OCI-M2 (cell line): ENCODE measurements at regions not wholly inside any gene's neighbourhood (a gene's known extent, or its start where the extent isn't known, plus 50 kb on each side); places are given as distances from the start of the nearest gene placed in this dataset.

Source experiments
- DNase-seq: peaks from one replicate; lab custom pipeline; 2025; ENCODE audit not compliant: unreplicated experiment; lab: John Stamatoyannopoulos, UW

GRCh38 chr11:26142891-26143290 lies 189.0 kb upstream of the ANO3 start:
- DNase-seq: no peak

DNA sequence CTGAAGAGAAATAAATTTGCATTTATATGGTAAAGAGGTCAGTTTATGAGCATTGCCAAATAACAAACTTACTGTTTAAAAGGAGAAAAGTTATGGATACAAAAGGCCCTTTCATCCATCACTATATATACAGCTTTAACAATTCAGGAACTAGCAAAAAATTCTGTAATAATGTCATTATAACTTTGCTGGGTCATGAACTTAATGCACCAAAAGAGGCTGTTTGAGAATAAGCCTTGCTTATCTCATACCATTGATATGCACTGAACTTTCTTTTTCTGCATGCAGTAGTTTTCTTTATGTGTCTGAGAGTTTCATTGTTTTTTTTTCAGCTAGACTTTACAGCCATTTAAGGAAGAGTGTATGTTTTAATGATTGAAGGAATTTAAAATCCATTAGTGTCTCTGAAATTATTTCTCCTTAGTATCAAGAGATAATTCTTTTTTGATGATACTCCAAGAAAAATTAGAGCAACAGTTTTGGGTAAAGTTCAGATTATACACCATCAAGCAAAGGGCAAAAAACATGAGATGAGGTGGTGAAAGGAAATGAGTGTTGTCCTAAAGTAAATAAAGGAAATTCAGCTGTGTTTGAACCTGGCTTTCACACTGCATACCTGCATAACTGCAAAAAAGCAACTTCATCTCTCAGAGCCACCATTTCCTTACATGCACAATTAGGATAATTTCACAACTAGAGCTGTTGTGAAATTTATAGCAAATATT lies 188.2 kb upstream of the ANO3 start:
- DNase-seq: no peak

- DNase-seq: no peak
Observed at GRCh38 chr11:26144291-26144690, 187.6 kb upstream of the ANO3 start.

- no peak for DNase-seq
Observed at GRCh38 chr11:26144911-26145310, 187.0 kb upstream of the ANO3 start.

DNA sequence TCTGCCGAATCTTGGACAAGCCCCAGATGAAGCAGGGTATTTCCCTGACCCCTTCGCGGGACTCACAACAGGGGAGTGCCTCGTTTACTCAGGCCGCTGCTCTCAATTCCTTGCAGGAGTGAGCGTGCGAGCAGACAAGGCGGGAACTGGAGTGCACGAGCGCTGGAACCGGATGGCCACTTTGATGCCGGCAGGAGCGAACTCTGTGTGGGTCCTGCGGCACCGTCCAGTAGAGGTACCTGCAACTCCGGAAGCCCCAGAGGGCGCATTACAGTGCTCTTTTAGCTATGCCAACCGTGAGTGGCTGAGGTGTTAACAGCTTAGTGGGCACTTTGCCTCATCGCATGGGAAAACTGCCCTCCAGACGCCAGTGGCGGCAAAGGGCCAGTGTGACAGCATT lies 182.3 kb upstream of the ANO3 start:
- DNase-seq: no peak

GRCh38 chr11:26150031-26150430 lies 181.9 kb upstream of the ANO3 start:
- no peak for DNase-seq

GRCh38 chr11:26158251-26158650 lies 173.7 kb upstream of the ANO3 start:
- DNase-seq: no peak

GRCh38 chr11:26162291-26162690 lies 169.6 kb upstream of the ANO3 start:
- DNase-seq: no peak

GRCh38 chr11:26186389-26186788 lies 145.5 kb upstream of the ANO3 start:
- no peak for DNase-seq

- no peak for DNase-seq
Observed at GRCh38 chr11:26187639-26188038, 144.3 kb upstream of the ANO3 start.

- DNase-seq: no peak
Observed at GRCh38 chr11:26188554-26188953, 143.4 kb upstream of the ANO3 start.

- no peak for DNase-seq
Observed at GRCh38 chr11:26191193-26191592, 140.7 kb upstream of the ANO3 start.

- no peak for DNase-seq
Observed at GRCh38 chr11:26193694-26194365, 138.1 kb upstream of the ANO3 start.

GRCh38 chr11:26194881-26195280 lies 137.0 kb upstream of the ANO3 start:
- DNase-seq: no peak

DNA sequence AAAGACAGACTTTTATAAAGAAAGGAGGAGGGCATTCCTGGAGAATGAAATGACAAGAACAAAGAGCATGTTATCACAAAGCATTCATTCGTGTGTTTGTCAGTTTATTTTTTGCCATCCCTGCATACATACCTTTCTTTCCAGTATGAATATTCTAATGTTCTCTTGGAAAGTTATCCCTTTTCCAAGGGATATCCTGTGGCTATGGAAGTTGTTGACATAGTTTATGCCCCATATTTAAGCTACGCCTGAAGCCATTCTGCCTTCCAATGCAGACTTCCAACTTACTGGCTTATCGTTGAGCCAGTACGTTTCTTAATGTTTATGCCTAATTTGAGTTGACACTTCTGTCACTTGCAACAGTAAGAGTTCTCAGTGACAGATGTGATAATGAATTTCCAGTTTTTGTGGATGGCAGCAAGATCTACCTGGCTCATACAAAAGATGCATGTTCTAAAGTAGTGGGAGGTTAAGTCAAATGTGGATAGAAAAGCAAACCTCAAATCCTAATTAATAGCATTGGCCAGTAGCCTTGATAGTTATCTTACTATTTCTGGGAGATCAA lies 133.3 kb upstream of the ANO3 start:
- DNase-seq: no peak

DNA sequence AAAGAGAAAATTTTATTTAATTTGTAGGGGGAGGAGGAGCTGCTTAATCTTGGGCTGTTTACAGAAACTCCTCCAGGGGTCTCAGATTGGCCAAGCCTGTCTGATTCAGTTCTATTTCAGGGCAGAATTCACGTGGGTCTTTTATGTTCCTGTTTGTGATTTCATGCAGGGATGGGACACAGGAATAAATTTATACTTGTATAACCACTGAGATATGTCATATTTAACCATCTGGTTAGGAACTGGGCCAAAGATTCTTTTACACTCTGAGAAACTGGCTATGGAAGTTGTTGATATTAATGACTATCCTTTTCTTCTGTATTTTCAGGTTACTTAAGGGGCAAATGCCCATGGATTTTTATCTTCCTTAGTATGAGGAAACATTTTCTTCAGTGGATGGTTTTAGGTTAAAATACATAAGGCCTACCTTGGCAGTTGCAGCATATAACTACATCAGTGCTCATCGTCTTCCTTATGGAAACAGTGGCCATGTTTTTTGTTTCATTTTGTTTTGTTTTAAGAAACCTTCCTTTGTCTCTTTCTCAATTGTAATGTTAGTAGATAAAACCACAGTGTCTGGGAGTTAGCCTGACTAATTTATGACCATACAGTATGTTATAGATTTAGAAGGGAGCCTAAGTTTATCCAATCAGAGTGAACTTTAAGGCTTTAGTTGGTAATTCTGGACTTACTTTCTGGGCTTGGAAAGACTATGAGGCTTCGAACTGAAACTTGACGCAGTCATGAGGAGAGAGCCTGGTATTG lies 132.4 kb upstream of the ANO3 start:
- DNase-seq: no peak

- no peak for DNase-seq
Observed at GRCh38 chr11:26201411-26201810, 130.5 kb upstream of the ANO3 start.

DNA sequence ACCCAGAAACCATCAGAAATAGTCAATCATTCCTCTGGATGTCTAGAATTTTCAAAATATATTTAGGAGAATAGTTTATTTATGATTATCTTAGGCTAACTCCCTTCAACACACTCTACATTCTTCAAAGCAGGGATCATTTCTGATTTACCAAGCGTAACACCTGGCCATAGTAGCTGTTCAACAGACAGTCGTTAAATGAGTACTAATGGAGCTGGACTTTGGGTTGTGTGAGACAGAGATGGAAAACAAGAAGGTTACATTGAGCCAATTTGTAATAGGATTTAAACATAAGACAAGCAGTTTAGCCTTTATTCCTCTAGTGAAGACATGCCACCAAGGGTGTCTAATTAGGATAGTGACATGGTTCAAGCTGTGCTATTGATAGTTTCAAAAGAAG lies 129.2 kb upstream of the ANO3 start:
- no peak for DNase-seq

DNA sequence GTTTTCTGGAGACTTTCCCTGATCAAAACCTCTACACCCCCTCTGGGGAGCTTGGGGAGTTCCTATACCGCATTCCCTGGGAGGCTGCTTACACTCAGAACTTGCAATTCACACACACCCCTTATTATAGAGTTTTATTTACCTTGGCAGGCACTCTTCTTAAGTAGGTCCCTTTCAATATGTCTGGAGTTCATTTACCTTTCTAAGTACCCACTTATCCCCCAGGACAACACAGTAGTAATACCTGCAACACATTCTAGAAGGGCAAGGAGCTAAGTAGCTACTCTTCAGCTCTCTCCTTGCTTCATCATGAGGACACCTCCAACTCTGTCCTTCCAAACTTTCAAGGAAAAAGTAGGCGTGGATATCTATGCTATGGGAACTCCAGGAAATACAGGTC lies 127.8 kb upstream of the ANO3 start:
- DNase-seq: no peak

- no peak for DNase-seq
Observed at GRCh38 chr11:26204839-26205238, 127.1 kb upstream of the ANO3 start.

- no peak for DNase-seq
Observed at GRCh38 chr11:26219183-26220117, 112.5 kb upstream of the ANO3 start.
